Iris pigment epithelial cell (primary cell): ENCODE measurements at regions not wholly inside any gene's neighbourhood (a gene's known extent, or its start where the extent isn't known, plus 50 kb on each side); places are given as distances from the start of the nearest gene placed in this dataset.

Experiments
- DNase-seq: peaks from one replicate; pipeline ENCODE4 v3.0.0-alpha.2; 2011; ENCODE audit warnings: low read depth

DNA sequence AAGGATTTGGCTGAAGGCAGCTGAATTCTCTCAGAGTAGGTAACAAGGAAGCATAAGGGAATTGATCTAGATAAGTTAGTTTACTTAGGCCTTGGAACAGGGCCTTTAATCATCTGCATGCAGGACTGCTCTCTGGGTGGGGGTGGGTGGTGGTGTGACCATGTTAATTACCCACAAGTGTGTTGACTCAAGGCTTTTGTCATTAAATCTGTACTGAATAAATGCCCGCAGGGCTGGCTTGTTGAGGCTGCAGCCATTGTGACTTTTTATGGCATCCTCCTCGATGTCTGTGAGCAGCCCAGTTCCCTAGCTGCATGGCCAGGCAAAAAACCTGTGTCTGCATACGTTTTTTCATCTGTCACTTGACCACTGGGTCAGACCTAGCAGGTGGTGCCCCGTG lies 63.5 kb upstream of the ASCC3 start:
- no peak for DNase-seq

DNA sequence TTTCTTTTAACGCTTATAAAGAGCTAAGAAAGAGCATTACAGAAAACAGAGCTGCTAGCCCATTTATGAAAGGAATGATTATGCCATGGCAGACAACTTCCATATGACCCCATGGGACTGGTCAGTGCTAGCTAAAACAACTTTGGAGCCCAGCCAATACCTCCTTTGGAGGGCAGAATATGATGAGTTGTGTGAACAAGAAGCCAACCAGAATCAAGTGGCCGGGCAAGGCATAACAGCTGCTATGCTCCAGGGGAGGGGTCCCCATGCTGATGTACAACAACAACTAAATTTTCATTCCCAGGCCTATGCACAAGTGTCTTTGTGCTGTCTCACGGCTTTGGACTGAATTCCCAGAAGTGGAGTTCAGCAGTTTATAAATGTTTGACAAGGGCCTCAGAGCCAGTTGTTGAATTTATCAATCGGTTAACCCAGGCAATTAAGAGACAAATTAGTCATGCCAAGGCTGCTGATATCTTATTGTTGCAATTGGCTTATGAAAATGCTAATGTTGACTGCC lies 65.0 kb upstream of the ASCC3 start:
- DNase-seq, result no peak

GRCh38 chr6:100946711-100947110 lies 65.6 kb upstream of the ASCC3 start:
- no peak for DNase-seq

DNA sequence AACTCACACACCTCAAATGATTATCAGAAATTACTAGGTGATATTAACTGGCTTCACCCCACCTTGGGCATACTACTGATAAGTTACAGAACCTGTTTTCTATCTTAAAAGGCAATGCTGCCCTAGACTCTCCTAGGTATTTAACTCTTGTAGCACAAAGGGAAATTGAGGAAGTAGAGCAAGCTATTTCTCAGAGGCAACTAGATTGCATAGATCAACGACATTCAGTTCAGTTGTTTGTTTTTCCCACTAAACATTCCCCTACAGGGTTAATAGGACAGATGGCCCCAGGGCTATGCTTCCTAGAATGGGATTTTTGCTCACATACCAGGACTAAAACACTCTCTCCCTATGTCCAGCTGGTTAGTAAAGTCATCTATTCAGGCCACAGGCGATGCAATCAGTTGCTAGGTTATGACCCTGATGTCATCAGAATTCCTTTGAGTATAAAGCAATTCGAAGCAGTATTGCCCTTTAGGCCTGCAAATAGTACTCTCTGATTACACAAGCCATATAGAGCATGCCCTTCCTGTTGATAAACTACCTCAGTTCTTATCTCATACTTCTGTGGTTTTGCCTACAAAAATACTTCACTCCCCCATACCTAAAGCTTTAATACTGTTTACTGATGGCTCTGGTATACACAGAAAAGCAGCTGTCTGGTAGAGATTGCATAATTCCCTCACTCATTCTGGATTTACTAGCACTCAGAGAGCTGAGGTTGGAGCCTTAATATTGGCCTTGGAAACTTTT lies 67.4 kb upstream of the ASCC3 start:
- DNase-seq, result peak; percentile 74

DNA sequence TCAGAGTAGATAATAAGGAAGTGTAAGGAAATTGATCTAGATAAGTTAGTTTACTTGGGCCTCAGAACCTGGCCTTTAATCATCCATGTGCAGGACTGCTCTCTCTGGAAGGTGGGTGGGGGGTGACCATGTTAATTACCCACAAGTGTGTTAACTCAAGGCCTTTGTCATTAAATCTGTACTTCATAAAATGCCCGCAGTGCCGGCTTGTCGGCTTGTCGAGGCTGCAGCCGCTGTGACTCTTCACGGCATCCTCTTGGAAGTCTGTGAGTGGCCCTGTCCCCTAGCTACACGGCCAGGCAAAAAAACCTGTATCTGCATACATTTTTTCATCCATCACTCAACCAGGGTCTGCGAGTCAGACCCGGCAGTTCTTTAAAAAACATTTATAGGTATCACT lies 70.9 kb upstream of the ASCC3 start:
- no peak for DNase-seq

GRCh38 chr6:100959280-100959679 lies 78.2 kb upstream of the ASCC3 start:
- DNase-seq, result no peak

DNA sequence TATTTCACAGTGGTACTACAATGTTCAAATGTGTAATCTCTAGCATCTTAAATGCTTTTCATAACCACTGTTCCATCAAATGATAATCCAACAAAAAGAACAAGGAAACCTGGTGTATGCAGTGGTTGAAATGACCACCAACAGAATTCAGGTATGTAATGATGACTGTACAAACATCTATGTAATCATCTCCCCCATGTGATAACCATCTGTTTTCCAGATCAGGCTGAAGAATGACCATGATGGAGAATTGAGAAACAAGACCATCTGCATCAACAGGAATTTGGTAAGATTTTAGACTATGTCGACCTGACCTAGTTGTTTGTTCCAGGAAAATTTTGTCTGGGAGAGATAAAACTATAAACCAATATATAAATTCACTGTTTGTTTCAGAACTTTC lies 81.3 kb upstream of the ASCC3 start:
- no peak for DNase-seq

DNA sequence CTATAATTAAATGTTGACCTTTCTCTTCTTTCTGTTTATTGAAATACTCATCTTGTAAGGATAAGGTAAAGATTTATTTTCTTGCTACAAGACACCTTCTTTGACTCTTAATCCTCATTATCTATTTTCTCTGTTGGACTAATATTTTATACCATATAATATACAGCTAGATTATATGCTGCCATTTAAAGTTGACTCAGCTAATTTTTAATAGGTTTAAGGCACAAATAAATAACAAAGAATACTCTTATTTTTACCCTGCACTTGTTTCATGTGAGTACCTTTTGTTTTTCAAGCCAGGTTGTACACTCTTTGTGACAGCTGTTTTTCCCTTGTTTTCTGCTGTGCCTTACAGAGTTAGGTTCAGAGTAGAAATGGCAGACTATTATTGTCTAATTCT lies 83.9 kb upstream of the ASCC3 start:
- no peak for DNase-seq

GRCh38 chr6:100968949-100969348 lies 87.8 kb upstream of the ASCC3 start:
- DNase-seq, result no peak

- DNase-seq, result no peak
Observed at GRCh38 chr6:100979267-100979666, 98.1 kb upstream of the ASCC3 start.

DNA sequence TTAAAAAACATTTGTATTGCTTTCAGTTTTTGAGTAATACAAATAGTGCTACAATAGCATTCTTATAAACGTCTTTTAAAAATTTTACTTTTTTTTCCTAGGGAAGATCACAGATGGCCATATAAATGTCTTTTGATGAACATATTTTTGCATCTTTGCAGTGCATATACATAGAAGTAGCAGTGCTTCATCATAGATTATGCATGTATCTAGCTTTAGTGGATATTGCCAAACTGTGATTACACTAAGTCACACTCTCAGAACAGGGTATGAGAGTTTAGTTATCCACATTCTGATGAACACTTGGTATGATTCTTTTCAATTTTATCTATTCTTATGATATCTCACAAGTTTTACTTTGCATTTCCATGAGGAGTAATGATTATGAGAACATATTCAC lies 99.8 kb upstream of the ASCC3 start:
- DNase-seq, result no peak

DNA sequence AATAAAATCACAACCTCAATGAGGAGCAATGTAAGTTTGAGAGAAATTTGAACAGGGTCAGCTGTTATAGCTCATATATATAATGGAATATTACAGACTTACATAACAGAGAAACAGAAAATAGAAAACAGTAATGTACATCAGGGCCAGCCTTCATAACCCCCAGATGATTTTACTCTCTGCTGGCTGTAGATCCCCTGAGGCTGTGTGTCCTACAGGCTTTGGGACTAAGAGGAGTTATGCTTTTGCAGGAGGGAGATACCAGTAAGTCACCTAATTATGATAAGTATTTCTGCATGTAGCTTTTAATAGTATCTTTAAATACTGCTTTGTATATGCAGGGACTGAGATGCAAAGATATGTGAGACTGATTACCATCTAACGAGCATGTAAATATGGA lies 105.8 kb upstream of the ASCC3 start:
- no peak for DNase-seq

- DNase-seq, result no peak
Observed at GRCh38 chr6:100987556-100987955, 106.4 kb upstream of the ASCC3 start.

DNA sequence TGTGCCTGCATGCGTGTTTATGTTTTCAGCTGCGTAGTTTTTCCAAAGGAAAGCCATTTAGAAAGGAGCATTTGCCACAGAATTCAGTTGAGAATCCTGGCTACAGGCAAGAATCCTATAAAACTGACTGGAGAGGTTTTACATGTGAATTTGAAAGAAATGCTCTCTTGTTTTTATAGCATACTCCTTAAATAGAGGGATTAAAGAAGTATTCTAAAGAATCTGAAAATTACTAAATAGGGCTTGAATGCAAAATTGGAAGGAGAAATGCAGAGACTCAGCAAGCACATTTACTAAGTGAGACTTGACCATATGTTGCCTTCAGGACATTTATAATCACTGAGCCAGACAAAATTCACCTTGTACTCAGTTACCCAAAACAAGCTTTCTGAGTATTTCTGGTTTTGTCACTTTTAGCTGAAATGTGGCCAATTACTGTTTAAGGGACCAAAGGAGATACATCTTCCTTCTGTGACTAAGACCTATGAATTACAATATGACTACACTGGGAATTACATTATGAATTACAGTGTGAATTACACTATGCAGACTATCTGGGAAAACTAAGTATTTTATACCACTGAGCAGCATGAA lies 107.4 kb upstream of the ASCC3 start:
- DNase-seq, result no peak

DNA sequence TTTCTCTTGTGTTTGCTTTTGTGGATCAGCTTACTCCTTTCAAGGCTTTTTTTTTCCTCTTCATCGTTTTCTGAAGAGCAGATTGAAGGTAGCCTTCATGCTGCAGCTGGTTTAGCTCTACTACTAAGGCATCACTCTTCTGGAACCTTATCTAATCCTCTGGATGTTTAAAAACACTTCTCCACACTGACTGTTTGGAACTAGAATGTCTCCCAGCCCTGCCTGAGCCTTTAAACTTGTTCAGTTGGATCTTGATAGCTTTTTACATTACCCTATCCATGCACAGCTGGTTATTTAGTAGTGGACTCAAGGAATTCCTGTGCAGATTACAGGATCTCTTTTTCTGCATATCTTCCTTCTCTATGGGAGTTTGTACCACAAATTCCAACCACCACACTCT lies 108.9 kb upstream of the ASCC3 start:
- DNase-seq, result no peak

GRCh38 chr6:100996409-100996808 lies 115.3 kb upstream of the ASCC3 start:
- no peak for DNase-seq

DNA sequence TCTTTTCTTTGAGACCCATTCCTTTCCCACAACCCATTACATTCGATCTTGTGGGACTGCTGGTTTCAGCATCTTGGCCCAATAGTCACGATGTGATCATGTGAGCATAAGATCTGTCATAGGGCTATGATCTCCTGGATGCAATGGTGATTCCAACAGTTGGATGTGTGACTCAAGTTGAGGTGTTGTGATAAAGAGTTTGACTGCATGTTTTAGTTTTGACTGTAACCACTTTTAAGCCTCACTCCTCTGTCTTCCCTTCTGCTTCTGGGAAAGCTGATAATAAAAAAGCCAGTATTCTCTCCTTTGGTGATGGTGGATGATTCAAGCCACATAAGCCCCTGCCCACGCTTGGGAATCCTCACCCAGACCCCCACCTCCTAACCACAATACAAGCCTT lies 117.0 kb upstream of the ASCC3 start:
- peak; percentile 14 for DNase-seq

DNA sequence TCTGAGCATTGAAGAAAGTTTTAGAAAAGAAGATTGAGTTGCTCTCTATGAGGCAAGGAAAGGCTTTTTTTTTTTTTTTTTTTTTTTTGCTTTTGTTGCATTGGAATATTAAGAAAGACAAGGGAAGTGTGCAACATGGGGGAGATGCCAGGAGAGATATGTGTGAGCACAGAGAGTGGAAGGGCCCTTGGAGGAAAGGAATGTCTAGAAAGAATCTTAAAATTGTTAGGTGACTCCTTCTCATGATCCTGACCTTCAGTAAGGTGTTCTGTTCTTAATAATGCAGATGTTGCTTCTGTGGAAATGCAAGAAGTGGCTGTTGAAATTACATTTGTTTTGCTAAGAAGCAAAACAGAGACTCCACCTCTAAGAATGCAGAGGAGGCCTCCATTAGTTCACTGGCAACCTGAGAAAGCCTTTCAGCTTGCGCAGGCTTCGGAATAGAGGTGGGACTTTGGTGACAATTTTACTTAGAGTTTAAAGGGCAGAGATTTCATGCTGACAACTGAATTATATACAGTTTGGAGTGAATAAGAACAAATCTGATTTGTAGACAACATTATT lies 118.0 kb upstream of the ASCC3 start:
- no peak for DNase-seq

GRCh38 chr6:101000341-101000740 lies 119.2 kb upstream of the ASCC3 start:
- peak; percentile 22 for DNase-seq

GRCh38 chr6:101001012-101001411 lies 119.9 kb upstream of the ASCC3 start:
- no peak for DNase-seq

- DNase-seq, result no peak
Observed at GRCh38 chr6:101001607-101002006, 120.5 kb upstream of the ASCC3 start.

DNA sequence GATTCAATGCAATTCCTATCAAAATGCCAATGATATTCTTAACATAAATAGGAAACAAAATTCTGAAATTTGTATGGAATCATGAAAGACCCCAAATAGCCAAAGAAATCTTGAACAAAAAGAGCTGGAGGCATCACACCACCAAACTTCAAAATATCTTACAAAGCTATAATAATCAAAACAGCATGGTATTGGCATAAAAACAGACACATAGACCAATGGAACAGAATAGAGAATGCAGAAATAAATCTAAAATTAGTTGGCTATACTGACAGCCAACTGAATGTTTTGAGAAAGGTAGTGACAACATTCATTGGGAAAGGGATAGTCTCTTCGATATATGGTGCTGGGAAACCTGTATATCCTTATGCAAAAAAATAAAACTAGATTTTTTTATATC lies 121.9 kb upstream of the ASCC3 start:
- no peak for DNase-seq

DNA sequence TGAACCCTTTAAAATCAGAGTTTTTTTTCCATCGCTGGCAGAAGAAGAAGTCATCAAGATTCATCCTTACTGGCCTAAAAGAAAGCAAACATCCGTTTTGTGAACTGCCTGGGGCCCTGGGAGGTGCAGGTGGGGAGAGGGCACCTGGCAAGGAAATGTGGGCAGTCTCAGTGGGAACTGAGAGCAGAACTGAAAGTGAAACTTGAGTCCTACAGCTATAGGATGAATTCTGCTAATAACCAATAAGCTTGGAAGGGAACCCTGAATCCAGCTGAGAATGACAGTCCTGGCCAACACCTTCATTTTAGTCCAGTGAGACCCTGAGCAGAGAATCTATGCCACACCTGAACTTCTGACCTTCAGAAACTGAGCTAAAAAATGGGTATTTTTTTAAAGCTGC lies 130.1 kb upstream of the ASCC3 start:
- no peak for DNase-seq
